Muscle of back (tissue), 3 donors: ENCODE measurements at regions not wholly inside any gene's neighbourhood (a gene's known extent, or its start where the extent isn't known, plus 50 kb on each side); places are given as distances from the start of the nearest gene placed in this dataset.

Experiments used
- DNase-seq, 3 donors: peaks; one replicate each; pipeline versions ENCODE4 v3.0.0 to v3.0.0-alpha.2; 2013

DNA sequence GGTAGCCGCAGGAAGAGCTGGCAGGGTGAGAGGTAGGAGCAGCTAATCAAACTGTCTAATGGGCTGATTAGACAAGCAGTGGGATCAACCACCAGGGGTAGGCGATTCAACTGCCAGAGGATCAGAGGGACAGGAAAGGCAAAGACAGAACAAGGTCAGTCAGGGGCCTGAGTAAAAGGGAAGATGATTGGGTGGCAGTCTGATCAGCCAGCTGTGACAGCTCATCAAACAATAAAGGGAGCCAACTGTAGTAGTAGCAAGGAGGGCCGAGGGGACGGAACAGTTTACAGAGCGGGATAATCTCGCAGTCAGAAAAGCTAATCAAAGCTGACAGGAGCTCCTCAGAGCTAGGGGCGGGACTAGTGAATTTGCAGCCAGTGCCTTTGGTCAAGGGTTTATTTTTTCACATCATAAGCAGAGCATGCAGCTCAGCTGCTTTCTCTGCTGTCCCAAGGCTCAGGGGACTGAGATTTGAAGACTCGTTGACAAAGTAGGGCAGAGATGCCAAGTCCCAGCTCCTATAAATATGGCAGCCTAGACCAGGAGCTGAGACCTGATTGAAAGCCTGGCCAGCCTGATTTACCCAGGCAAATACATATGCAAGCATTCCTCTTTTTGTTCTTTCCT, 418.2 kb downstream of the GABRG2 start:
- peak in 1 of 3 donors; percentile 7 for DNase-seq

DNA sequence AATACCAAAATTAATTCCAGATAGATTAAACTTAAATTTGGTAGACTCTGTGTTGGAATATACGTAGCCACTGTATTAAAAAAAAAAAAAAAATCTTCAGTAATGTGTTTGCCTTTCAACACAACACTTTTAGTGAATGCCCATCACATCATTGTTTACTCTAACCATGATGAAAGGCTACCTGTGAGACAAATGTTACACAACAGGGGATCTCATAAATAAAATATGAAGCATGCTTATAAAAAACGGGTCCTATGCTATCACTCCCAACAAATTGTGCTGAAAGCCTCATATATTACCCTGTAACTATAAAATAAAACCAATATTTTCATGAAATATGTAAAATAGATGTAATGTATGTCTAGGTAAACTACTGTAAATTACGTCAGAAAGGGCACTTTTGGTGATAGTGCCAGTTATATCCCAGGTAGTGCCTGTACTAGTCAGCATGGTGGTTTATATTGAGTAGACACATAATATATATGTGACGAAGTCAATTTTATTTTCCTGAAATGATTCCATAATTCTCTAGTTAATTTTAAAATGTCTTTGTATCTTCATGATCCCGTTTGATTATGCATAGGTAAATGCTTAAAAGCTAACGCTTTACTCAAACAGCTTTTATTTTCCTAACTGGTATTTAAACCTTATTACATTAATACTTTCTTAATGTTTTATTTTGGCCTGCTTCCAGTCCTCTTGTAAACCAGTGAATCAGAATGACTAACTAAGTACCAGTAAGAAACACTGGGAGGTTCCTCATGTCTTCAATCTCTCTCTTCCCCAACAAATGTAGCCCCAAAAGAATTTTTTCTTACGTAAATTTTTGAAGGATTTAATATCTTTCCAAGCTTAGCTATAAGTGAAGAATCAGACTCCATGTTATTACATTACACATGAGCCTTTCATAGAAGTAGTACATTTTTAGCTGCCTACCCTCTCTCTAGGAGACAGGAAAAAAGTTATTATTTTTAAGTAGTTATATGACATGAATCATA, 420.3 kb downstream of the GABRG2 start:
- no peak for DNase-seq

DNA sequence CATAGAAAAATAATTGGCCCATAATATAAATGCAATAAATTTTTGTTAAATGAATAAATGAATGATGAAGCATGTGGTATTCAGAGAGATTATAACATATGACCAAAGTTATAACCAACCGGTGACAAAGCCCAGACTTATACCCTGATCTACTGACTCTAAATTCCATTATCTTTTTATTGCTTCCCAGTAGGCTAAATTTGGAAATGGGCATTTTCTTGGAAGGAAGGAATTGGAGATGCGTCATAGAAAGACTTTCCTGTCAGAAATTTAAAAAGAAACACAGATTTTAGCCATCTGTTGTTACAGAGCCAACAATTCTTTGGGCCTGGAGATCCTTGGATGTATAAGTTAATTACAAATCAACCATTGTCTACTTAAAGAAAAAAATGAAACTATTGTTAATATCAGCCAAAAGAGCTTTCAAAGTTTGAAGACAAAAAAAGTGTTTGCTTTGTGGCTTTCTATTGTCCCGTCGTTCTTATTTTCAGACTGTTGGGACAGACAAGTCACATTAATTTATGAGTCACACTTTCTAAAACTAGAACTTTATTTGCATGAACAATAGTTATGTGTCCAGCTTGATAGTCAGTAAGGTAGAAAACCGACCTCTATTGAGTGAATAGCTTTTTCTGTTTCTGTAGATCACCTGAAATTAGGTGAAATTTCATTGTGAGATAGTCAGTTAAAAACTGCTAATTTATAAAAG, 428.7 kb downstream of the GABRG2 start:
- DNase-seq, result peak in 1 of 3 donors; percentile 7

DNA sequence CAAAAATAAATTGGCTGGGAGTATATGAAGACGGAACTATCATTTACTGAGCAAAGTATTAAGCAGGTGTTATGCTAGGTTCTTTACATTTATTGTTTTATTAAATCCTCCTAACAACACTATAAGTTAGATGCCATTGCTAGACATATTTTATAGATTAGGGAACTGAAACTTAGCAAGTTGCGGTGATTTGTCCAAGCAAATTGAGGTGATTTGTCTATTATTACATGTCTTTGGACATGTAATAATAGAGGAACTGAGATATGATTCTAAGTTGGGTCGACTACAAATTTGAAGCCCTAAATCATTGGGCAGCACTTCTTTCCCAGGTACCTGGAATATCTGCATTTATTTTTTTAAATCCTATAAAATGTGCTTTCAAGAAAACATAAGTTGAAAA, 429.9 kb downstream of the GABRG2 start:
- no peak for DNase-seq

DNA sequence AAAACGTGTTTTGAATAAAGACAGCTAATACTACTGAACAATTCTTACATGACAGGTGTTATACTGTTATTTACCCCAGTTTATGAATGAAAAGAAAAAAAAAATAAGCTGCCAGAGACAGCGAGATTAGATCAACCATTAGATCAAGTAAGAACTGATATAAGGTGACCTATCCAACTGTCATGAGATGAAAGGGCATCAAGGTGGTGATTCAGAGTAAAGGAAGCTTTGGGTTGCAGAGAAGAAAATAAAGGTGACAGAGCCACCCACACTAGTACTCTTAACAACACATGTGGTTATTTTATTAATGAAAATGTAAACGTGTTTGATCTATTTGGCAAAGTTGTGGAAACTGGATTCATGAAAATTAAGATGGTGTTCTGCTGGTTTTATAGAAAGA, 435.2 kb downstream of the GABRG2 start:
- no peak for DNase-seq

DNA sequence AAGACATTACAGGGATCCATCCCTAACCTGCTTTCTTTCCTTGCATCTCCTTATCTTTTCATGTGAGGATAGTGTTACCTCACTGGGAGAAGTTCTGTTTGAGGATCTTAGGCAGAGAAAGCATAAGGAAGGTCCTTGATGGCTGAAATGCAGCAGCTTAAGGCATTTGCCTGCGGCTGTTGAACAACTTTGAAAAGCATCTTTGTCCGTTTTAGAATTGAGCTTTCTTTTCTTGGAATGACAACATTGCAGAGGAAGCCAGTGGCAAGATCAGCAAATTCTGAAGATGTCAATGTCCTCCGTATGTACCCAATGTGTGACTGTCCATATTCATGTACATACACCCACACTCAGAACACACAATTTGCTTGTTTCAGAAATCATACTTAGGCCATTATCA, 436.2 kb downstream of the GABRG2 start:
- no peak for DNase-seq

DNA sequence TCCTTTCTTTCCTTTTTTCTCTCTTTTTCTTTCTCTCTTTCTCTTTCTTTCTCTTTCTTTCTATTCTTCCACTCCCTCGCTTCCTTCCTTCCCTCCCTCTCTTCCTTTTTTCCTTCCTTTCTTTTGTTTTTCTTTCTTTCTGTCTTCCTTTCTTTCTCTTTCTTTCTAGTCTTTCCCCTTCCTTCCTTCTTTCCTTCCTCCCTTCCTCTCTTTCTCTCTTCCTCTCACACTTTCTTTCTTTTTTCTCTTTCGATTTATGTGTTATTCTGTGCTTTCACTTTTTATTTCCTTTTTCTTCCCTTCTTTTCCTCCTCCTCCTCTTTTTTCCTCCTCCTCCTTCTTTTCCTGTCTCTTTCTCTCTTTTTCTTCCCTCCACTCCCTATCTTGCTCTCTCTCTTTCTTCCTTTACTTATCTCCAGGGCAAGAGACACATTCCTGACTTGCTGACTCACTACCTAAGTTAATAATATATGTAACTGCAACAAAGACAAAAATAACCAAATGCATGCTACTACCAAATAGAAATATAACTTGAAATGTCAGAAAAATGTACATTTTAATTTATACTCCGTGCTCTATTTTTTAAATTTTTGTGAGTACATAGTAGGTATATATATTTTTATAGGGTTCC, 445.5 kb downstream of the GABRG2 start:
- DNase-seq, result no peak

DNA sequence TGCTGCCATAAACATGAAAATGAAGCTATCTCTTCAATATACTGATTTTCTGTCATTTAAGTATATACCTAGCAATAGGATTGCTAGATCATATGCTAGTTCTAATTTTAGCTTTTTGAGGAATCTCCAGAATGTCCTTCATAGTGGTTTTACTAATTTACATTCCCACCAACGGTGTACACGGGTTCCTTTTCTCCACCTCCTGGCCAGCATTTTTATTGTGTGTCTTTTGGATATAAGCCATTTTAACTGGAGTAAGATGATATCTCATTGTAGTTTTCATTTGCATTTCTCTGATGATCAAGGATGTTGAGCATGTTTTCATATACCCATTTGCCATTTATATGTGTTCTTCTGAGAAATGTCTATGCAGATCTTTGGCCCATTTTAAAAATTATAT, 446.5 kb downstream of the GABRG2 start:
- no peak for DNase-seq

DNA sequence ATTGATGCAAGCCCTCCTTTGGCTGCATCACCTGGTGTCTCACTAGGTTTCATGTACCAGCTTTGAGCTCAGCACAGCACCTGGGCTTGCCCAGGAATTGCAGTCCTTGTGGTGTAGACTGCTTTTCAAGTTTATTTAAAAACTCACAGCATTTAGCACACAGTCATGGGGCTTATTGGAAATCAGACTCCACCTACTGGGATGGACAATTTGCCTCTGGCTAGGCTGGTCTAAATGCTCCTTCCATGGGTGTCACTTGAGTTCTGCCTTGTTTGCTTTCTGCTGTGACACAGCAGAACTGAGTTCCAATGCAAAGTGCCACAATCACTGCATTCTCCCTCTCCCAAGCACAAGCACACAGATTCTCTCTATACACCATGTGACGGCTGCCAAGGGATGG, 453.3 kb downstream of the GABRG2 start:
- DNase-seq, result no peak

DNA sequence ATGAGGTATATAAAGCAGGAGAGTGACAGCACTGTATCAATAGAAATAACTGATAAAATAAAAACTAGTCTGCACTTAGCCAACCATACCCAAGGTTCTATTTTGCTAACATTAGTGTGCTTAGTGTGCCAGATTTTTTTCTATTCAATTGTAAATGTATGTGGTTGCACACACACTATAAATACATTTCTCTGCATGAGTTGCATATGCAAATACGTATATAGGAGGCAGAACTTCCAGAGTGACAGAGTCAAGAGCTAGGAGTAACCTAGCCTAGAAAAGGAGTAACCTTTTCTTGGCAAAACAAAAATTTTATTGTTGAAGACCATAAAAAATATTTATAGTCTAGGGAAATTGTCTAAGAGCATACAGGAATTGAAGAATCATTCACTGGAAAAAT, 461.6 kb downstream of the GABRG2 start:
- no peak for DNase-seq

DNA sequence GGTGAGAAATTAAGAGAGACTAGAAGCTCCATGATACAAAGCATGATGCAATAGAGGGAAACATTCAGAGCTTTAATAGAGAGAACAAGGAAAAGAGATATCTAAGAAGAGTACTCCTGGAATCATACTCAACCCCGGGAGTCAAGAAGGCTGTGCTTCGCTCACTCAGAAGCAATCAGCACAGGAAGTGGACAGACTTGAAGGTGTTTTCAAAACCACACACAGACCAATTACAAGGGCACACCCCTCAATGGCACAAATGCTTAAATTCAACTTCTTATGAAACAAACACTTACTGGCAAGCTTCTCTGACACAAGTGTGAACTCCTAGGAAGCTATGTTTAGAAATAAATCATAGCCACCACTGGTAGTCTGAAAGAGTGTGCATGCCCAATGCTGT, 462.3 kb downstream of the GABRG2 start:
- no peak for DNase-seq

DNA sequence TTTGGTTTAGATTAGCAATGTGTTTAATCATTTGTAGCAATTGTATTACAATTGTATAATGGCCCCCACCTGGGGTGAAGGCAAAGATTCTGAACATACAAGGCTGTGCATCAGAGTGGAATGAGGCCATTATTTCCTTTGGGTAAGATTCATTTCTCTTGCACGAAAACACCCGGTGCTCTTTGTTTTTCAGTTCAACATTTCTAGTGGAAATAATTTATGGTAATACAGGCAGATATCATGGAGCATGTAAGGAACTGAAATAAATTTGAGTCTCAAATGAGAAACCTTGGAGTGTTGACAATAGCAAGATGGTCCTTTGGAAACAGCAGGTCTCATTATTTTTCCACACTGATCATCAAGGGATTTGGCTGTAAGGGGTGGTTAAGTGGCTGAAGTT, 475.9 kb downstream of the GABRG2 start:
- DNase-seq, result no peak

DNA sequence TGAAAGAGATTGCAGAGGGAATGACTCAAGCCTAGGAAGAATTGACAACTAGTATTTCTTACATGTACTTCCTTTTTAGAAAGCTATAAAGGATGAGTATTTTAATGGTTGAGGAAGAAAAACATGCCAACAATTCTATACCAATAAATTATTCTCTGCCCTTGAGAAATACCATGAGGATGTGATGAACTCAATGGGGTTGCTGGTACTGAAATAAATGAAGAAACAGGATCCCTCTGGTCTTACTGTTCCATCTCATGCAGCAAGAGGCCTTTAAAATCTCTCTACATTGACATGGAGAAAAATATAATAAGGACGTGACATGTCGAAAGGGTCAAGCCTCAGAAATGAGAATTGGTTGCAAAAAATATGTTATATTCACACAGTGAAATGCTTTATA, 477.3 kb downstream of the GABRG2 start:
- DNase-seq, result no peak

DNA sequence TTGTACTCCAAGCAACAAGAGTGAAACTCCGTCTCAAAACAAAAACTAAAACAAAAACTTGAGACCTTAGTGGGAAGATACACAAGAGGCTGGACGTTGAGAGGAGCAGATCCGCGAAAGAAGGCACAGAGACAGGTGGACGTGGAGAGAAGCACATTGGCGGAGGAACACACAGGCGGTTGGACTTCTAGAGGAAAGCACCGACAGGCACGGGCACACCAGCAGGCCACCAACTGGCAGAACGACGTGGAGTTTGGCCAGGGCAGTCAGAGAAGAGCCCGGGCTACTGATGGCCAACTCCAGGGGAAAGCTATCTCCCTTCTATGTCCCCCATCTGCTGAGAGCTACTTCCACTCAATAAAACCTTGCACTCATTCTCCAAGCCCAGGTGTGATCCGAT, 482.7 kb downstream of the GABRG2 start:
- no peak for DNase-seq

DNA sequence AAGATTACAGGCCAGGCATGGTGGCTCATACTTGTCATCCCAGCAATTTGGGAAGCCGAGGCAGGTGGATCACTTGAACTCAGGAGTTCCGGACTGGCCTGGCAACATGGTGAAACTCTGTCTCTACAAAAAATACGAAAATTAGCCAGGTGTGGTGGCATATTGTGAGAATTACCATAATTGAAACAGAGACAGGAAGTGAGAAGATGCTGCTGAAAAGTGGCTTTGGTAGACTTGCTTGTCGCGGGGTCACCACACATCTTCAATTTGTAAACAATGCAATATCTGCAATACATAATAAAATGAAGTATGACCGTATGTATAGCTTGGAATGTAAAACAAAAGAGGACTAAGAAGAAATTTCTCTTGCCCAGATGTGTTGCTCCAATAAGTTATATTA, 490.5 kb downstream of the GABRG2 start:
- DNase-seq, result no peak

DNA sequence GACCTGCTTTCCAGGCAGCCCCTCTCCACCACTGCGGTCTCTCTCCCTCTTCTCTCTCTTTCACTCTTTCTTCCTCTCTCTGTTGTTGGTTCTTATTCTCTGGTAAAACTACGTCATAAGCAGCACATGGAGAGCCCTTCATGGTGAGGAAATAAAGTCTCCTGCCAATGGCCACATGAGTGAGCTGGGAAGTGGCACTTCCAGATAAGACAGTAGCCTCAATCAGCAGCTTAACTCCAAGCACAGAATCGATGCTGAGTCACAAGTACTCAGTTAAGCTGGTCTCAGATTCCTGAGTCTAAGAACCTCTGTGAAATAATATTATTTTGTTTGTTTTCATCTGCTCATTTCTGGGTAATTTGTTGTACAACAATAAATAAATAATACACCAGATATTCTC, 500.1 kb downstream of the GABRG2 start:
- DNase-seq, result no peak

DNA sequence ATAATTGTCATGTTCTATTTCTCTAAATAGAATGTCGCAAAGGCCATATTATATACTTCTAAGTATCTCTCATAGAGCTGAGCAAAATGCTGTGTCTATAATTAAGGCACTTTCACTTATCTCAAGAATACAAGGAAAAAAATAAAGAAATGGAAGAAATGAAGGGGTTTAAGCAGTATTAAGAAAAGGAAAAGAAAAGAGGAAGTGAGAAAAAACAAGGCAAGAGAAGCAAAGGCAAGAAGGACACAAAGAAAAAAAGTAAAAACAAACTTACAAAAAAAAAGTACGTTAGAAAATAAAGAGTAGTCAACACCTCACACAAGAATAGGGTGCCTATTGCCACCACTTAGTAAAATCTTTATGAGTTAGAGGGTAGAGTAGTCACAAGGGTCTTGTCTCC, 506.2 kb downstream of the GABRG2 start:
- DNase-seq, result no peak

DNA sequence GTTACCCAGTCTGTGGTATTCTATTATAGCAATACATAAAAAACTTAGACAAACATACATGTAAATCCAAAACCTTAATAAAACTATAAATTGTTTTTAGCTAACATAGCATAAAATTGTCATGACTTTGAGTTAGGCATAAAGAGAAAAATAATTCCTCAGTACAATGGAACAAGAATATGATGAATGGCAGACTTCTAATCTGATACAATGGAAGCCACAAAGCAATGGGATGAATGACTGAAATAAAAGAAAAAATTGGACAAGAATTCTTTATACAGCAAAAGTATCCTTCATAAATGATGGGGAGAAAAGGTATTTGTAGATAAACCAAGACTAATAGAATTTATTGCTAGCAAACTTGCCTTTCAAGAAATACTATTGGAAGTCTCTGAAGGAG, 524.2 kb downstream of the GABRG2 start:
- no peak for DNase-seq

DNA sequence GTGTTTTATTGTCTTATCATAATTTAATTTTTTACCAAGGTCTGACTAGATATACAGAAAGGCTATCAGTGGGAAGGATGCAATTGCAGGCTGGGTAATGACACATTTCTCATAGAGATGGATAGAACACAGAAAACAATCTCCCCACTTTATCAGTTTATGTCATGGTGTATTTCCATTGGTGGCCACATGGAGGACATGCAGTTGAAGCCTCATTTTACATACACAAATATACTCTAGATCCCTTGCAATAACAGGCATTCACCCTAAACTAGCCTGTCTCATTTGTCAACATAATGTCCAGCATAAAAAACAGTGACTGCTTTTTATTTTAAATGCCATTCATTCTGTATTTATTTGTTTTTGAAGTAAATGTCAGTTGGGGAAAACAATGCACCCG, 526.3 kb downstream of the GABRG2 start:
- peak in 1 of 3 donors; percentile 3 for DNase-seq

DNA sequence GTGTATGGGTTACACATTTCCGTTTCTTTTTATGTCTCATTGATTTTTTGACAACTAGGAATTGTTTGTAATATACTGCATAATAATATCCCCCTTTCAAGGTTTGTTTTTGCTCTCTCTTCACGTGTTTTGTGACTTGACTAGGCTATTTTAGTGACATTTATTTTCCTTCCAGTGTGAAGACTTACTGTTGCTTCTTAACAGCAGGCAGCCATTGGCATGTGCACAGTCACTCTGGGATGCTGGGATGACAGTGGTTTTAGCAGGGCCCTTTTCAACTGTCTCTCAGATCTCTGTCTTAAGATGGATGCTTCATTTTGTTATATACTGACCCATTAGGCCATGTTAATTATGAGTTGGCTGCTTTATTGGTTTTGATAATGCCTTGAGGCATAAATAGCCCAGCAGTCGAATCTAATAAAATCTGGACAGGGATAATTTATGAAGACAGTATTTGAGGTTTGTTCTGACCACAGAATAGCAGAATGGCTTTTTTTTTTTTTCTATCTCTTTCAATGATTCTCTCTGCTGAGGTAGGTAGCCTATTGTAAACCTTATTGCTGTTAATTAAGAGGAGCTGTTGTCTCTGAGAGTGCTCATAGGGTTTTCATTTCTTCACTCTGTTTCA, 536.0 kb downstream of the GABRG2 start:
- no peak for DNase-seq

DNA sequence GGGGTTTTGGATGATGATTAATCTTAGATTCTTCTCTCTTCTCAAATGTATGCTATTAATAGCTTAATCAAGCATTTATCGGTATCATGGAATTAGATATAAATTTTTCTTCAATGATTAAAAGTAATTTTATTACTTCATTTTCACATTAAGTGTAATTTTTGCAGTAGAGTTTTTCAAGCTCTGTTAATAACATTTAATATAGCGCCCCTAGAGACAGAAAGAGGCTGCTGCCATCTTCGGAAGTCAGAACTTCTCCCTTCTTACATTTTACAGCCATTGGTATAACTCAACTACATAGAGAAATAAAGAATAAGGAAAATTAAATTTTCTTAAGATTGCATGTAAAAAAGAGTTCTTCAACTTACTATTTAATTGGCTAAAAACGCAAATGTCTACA, 540.3 kb downstream of the GABRG2 start:
- no peak for DNase-seq
